Activated T-cell treated with anti-CD3 and anti-CD28 coated beads, Interleukin-2, amount 50 U/mL, for 4 hours (primary cell): ENCODE measurements at regions not wholly inside any gene's neighbourhood (a gene's known extent, or its start where the extent isn't known, plus 50 kb on each side); places are given as distances from the start of the nearest gene placed in this dataset.

ENCODE experiments used
- ATAC-seq, 2 donors: fragments of 200-7000 bp; cut with Tn5 transposase; one replicate each; pipeline ENCODE4 v1.10.0; 2021
- DNase-seq: peaks from one replicate; pipeline ENCODE4 v3.0.0-alpha.2; 2020
- H3K27me3 Mint-ChIP-seq: one replicate; pipeline ENCODE4 v1.8.0; 2021; ENCODE audit warnings: low read depth, mixed read lengths
- H3K36me3 Mint-ChIP-seq: one replicate; pipeline ENCODE4 v1.8.0; 2022; ENCODE audit warnings: mixed read lengths; ENCODE audit not compliant: insufficient read depth
- H3K4me1 Mint-ChIP-seq: one replicate; pipeline ENCODE4 v1.8.0; 2021; ENCODE audit warnings: low read depth, mixed read lengths
- H3K4me3 Mint-ChIP-seq: one replicate; pipeline ENCODE4 v1.8.0; 2021; ENCODE audit warnings: mild to moderate bottlenecking, moderate library complexity, mixed read lengths
- H3K9me3 Mint-ChIP-seq: one replicate; pipeline ENCODE4 v1.8.0; 2021; ENCODE audit warnings: mixed read lengths

GRCh38 chr13:105996391-105997025 is 539.0 kb downstream of the EFNB2 start:
- no peak for DNase-seq
- Mint-ChIP-seq H3K4me3 (no peak overlapping the region), H3K9me3 (peaks cover 5% of the 10 kb centered on the region), H3K36me3 (no peaks in the 10 kb centered on the region), H3K4me1 (no peaks in the 10 kb centered on the region), H3K27me3 (no peaks in the 10 kb centered on the region)
- ATAC-seq: no peak

GRCh38 chr13:105994340-105994739 is 541.1 kb downstream of the EFNB2 start:
- no peak for ATAC-seq
- no peaks in the 10 kb centered on the region for H3K4me1 Mint-ChIP-seq
- no peak overlapping the region for H3K4me3 Mint-ChIP-seq
- H3K27me3 Mint-ChIP-seq: no peaks in the 10 kb centered on the region
- H3K36me3 Mint-ChIP-seq: no peaks in the 10 kb centered on the region
- DNase-seq: no peak
- H3K9me3 Mint-ChIP-seq: peaks cover 5% of the 10 kb centered on the region

GRCh38 chr13:105991622-105992277 is 543.7 kb downstream of the EFNB2 start:
- no peak for DNase-seq
- Mint-ChIP-seq H3K9me3 (peaks cover 3% of the 10 kb centered on the region), H3K4me3 (no peak overlapping the region), H3K36me3 (no peaks in the 10 kb centered on the region), H3K27me3 (no peaks in the 10 kb centered on the region), H3K4me1 (no peaks in the 10 kb centered on the region)
- no peak for ATAC-seq

GRCh38 chr13:105991131-105991530 is 544.3 kb downstream of the EFNB2 start:
- DNase-seq: no peak
- Mint-ChIP-seq H3K4me1 (no peaks in the 10 kb centered on the region), H3K36me3 (no peaks in the 10 kb centered on the region), H3K27me3 (no peaks in the 10 kb centered on the region), H3K9me3 (peaks cover 3% of the 10 kb centered on the region), H3K4me3 (no peak overlapping the region)
- ATAC-seq: no peak

GRCh38 chr13:105990256-105990958 is 545.1 kb downstream of the EFNB2 start:
- no peak for DNase-seq
- Mint-ChIP-seq H3K4me1 (no peaks in the 10 kb centered on the region), H3K4me3 (no peak overlapping the region), H3K9me3 (peaks cover 3% of the 10 kb centered on the region), H3K36me3 (no peaks in the 10 kb centered on the region), H3K27me3 (no peaks in the 10 kb centered on the region)
- no peak for ATAC-seq

- no peak for ATAC-seq
- no peaks in the 10 kb centered on the region for H3K27me3 Mint-ChIP-seq
These were observed 550.8 kb downstream of the EFNB2 start for GRCh38 chr13:105984646-105985045.

GRCh38 chr13:105984236-105984635 is 551.2 kb downstream of the EFNB2 start:
- Mint-ChIP-seq H3K36me3 (no peaks in the 10 kb centered on the region), H3K9me3 (peaks cover 6% of the 10 kb centered on the region), H3K4me3 (no peak overlapping the region), H3K27me3 (no peaks in the 10 kb centered on the region), H3K4me1 (no peaks in the 10 kb centered on the region)
- ATAC-seq: no peak
- DNase-seq: no peak

More at GRCh38 chr13:105984646-105985045, 550.8 kb downstream of the EFNB2 start:
- H3K36me3 Mint-ChIP-seq: no peaks in the 10 kb centered on the region
- no peaks in the 10 kb centered on the region for H3K4me1 Mint-ChIP-seq
- H3K9me3 Mint-ChIP-seq: peaks cover 6% of the 10 kb centered on the region
- H3K4me3 Mint-ChIP-seq: no peak overlapping the region
- DNase-seq: no peak

GRCh38 chr13:105982219-105982930 is 553.1 kb downstream of the EFNB2 start:
- ATAC-seq (no peak), DNase-seq (no peak)
- Mint-ChIP-seq H3K4me1 (no peaks in the 10 kb centered on the region), H3K27me3 (no peaks in the 10 kb centered on the region), H3K9me3 (peaks cover 3% of the 10 kb centered on the region), H3K36me3 (no peaks in the 10 kb centered on the region), H3K4me3 (no peak overlapping the region)

- Mint-ChIP-seq H3K27me3 (no peaks in the 10 kb centered on the region), H3K4me1 (no peaks in the 10 kb centered on the region), H3K4me3 (no peak overlapping the region), H3K9me3 (no peaks in the 10 kb centered on the region), H3K36me3 (no peaks in the 10 kb centered on the region)
- ATAC-seq: no peak
- no peak for DNase-seq
These were observed 556.1 kb downstream of the EFNB2 start for GRCh38 chr13:105979131-105980011.

GRCh38 chr13:105974380-105974779 is 561.1 kb downstream of the EFNB2 start:
- Mint-ChIP-seq H3K4me3 (no peak overlapping the region), H3K4me1 (no peaks in the 10 kb centered on the region), H3K36me3 (no peaks in the 10 kb centered on the region), H3K9me3 (no peaks in the 10 kb centered on the region), H3K27me3 (no peaks in the 10 kb centered on the region)
- DNase-seq: no peak
- ATAC-seq: no peak

- Mint-ChIP-seq H3K27me3 (no peaks in the 10 kb centered on the region), H3K4me1 (no peaks in the 10 kb centered on the region), H3K4me3 (no peak overlapping the region), H3K36me3 (no peaks in the 10 kb centered on the region), H3K9me3 (no peaks in the 10 kb centered on the region)
- DNase-seq (no peak), ATAC-seq (no peak)
These were observed 562.5 kb downstream of the EFNB2 start for GRCh38 chr13:105972811-105973590.

GRCh38 chr13:105972306-105972721 is 563.1 kb downstream of the EFNB2 start:
- no peaks in the 10 kb centered on the region for H3K27me3 Mint-ChIP-seq
- no peaks in the 10 kb centered on the region for H3K36me3 Mint-ChIP-seq
- DNase-seq (no peak), ATAC-seq (no peak)
- no peak overlapping the region for H3K4me3 Mint-ChIP-seq
- no peaks in the 10 kb centered on the region for H3K4me1 Mint-ChIP-seq
- no peaks in the 10 kb centered on the region for H3K9me3 Mint-ChIP-seq

GRCh38 chr13:105971738-105972137 is 563.7 kb downstream of the EFNB2 start:
- no peaks in the 10 kb centered on the region for H3K4me1 Mint-ChIP-seq
- no peaks in the 10 kb centered on the region for H3K36me3 Mint-ChIP-seq
- H3K27me3 Mint-ChIP-seq: no peaks in the 10 kb centered on the region
- ATAC-seq: no peak
- H3K4me3 Mint-ChIP-seq: no peak overlapping the region
- no peak for DNase-seq
- no peaks in the 10 kb centered on the region for H3K9me3 Mint-ChIP-seq
